Activated CD4-positive, alpha-beta memory T cell treated with anti-CD3 and anti-CD28 coated beads, Interleukin-2, amount 10 ng/mL, durations not matched to agents 7 days and 5 days (primary cell): ENCODE measurements at regions not wholly inside any gene's neighbourhood (a gene's known extent, or its start where the extent isn't known, plus 50 kb on each side); places are given as distances from the start of the nearest gene placed in this dataset.

Experiments
- CTCF ChIA-PET: fragments of 350-600 bp; sonication (Branson Sonifier 250); formaldehyde crosslinking; loops from one replicate; lab custom pipeline; 2021; ENCODE audit warnings: antibody characterized with exemption, inconsistent platforms; lab: Charles Lee
- POLR2A ChIA-PET: fragments of 350-600 bp; sonication (Branson Sonifier 250); formaldehyde crosslinking; loops from one replicate; lab custom pipeline; 2021; ENCODE audit warnings: antibody characterized with exemption; lab: Charles Lee
- DNase-seq: peaks from one replicate; pipeline ENCODE4 v3.0.0-alpha.2; 2020
- H3K27ac Mint-ChIP-seq: one replicate; pipeline ENCODE4 v1.8.0; 2021; ENCODE audit warnings: mild to moderate bottlenecking, mixed read lengths
- H3K27me3 Mint-ChIP-seq: one replicate; pipeline ENCODE4 v1.8.0; 2021; ENCODE audit warnings: mixed read lengths
- H3K36me3 Mint-ChIP-seq: one replicate; pipeline ENCODE4 v1.8.0; 2021; ENCODE audit warnings: low read depth, mixed read lengths
- H3K4me1 Mint-ChIP-seq: one replicate; pipeline ENCODE4 v1.8.0; 2021; ENCODE audit warnings: mixed read lengths
- H3K4me3 Mint-ChIP-seq: one replicate; pipeline ENCODE4 v1.8.0; 2021; ENCODE audit warnings: mild to moderate bottlenecking, mixed read lengths
- H3K9me3 Mint-ChIP-seq: one replicate; pipeline ENCODE4 v1.8.0; 2021; ENCODE audit warnings: mixed read lengths

GRCh38 chr9:116020801-116021200, 132.8 kb upstream of the PAPPA start:
- Mint-ChIP-seq H3K4me1 (no peaks in the 10 kb centered on the region), H3K36me3 (no peaks in the 10 kb centered on the region), H3K27ac (no peak overlapping the region), H3K9me3 (peaks cover 5% of the 10 kb centered on the region), H3K27me3 (no peaks in the 10 kb centered on the region), H3K4me3 (no peak overlapping the region)
- CTCF ChIA-PET = no interaction called here
- no peak for DNase-seq
- POLR2A ChIA-PET = no interaction called here

GRCh38 chr9:116027096-116027495, 126.5 kb upstream of the PAPPA start:
- H3K27ac Mint-ChIP-seq = no peak overlapping the region
- no peak overlapping the region for H3K4me3 Mint-ChIP-seq
- H3K27me3 Mint-ChIP-seq = no peaks in the 10 kb centered on the region
- ChIA-PET POLR2A (no interaction called here), CTCF (interaction anchor here (0.6 kb wide), 1 partner anchor 1213 kb away, joined by 3 read pairs; no protein-coding TSS in a partner anchor)
- H3K4me1 Mint-ChIP-seq = no peaks in the 10 kb centered on the region
- peaks cover 9% of the 10 kb centered on the region for H3K9me3 Mint-ChIP-seq
- DNase-seq = no peak
- H3K36me3 Mint-ChIP-seq = no peaks in the 10 kb centered on the region

DNA sequence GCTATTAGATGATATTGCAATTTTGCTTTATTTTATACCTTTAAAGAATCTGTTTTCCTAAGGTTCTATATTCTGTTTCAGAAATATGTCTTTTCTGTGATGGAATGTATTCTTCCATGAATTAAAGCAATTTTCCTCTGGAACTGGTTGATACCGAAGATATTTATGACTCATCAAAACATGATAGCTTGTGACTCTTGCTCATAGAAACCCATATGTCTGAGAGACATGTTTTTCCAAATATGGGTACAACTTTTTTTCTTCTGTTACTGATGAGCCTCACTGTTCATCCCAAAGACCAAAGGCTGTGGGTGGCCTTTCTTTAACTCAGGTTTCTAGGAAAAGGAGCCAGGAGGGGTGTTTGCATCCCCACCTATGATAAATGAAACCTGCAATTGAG, 126.1 kb upstream of the PAPPA start:
- no peaks in the 10 kb centered on the region for H3K4me1 Mint-ChIP-seq
- no peak for DNase-seq
- H3K4me3 Mint-ChIP-seq = no peak overlapping the region
- no peak overlapping the region for H3K27ac Mint-ChIP-seq
- no peaks in the 10 kb centered on the region for H3K36me3 Mint-ChIP-seq
- H3K27me3 Mint-ChIP-seq = no peaks in the 10 kb centered on the region
- peaks cover 9% of the 10 kb centered on the region for H3K9me3 Mint-ChIP-seq
- ChIA-PET POLR2A (no interaction called here), CTCF (no interaction called here)

DNA sequence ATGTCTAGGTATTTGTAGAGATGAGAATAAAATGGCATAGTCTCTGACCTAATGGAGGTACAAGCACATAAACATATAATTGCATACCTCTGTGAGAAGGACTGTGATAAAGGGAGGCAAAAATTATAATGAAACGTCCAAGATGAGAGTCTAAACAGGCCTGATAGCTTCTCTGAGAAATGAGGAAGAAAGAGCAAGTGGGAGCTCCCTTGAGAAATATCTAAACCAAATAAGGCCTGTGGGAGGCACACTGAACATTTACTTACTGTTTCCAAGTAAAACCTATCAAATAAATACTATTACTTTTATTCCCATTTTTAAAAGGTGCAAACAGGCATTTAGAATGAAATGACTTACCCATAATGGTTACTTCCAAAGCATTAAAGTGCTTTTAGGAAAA, 125.6 kb upstream of the PAPPA start:
- Mint-ChIP-seq H3K27ac (no peak overlapping the region), H3K4me3 (no peak overlapping the region), H3K9me3 (peaks cover 7% of the 10 kb centered on the region), H3K4me1 (no peaks in the 10 kb centered on the region), H3K27me3 (no peaks in the 10 kb centered on the region), H3K36me3 (no peaks in the 10 kb centered on the region)
- CTCF ChIA-PET = no interaction called here
- DNase-seq = no peak
- POLR2A ChIA-PET = no interaction called here

DNA sequence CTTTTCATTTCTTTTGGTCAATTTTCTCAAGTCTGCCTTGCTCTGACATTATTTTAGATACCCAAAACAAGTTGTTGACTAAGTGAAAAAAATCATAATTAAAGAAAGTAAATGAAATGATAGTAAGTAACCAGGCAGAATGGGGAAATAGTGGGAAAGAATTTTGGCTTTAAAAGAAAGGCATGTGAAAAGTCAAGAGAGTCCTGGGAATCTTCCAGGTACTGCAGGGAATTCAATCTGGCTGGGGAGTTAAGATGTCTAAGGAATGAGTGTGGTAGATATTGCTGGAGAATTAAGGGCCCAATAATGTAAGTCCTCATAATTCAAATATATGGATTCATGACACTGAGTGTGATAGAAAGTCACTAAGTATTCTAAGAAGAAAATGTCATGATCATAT, 123.1 kb upstream of the PAPPA start:
- no peaks in the 10 kb centered on the region for H3K4me1 Mint-ChIP-seq
- ChIA-PET POLR2A (no interaction called here), CTCF (no interaction called here)
- DNase-seq = no peak
- H3K4me3 Mint-ChIP-seq = no peak overlapping the region
- H3K27ac Mint-ChIP-seq = no peak overlapping the region
- no peaks in the 10 kb centered on the region for H3K36me3 Mint-ChIP-seq
- H3K27me3 Mint-ChIP-seq = no peaks in the 10 kb centered on the region
- H3K9me3 Mint-ChIP-seq = peaks cover 7% of the 10 kb centered on the region

- Mint-ChIP-seq H3K36me3 (no peaks in the 10 kb centered on the region), H3K27me3 (no peaks in the 10 kb centered on the region), H3K4me1 (no peaks in the 10 kb centered on the region), H3K4me3 (no peak overlapping the region), H3K27ac (no peak overlapping the region), H3K9me3 (peaks cover 7% of the 10 kb centered on the region)
- POLR2A ChIA-PET = no interaction called here
- CTCF ChIA-PET = no interaction called here
- no peak for DNase-seq
Observed at GRCh38 chr9:116032683-116033440, 120.7 kb upstream of the PAPPA start.

DNA sequence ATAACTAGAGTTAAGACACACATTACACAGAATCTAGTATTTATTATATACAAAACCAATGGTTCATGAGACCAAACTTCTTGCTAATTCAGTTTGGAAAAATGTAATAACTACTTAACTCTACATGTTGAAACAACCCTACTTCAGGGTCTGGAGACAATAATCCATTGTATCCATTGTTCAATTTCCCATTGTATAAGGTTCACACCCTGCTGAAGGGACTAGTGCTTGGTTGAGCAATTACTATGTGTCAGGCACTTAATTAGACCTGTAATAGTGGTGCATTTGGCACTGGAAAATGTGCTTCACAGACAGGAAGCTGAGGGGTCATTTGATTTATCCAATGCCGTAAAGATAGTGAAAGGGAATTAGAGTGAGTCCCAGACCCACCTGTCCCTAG, 114.3 kb upstream of the PAPPA start:
- Mint-ChIP-seq H3K27ac (no peak overlapping the region), H3K9me3 (no peaks in the 10 kb centered on the region), H3K36me3 (no peaks in the 10 kb centered on the region), H3K27me3 (no peaks in the 10 kb centered on the region), H3K4me1 (no peaks in the 10 kb centered on the region), H3K4me3 (no peak overlapping the region)
- ChIA-PET CTCF (no interaction called here), POLR2A (no interaction called here)
- no peak for DNase-seq

GRCh38 chr9:116039893-116040292, 113.7 kb upstream of the PAPPA start:
- H3K4me1 Mint-ChIP-seq = no peaks in the 10 kb centered on the region
- CTCF ChIA-PET = no interaction called here
- H3K27me3 Mint-ChIP-seq = no peaks in the 10 kb centered on the region

GRCh38 chr9:116042321-116042720, 111.3 kb upstream of the PAPPA start:
- no peaks in the 10 kb centered on the region for H3K36me3 Mint-ChIP-seq
- POLR2A ChIA-PET = no interaction called here

More at GRCh38 chr9:116039893-116040292, 113.7 kb upstream of the PAPPA start:
- H3K27ac Mint-ChIP-seq = no peak overlapping the region
- POLR2A ChIA-PET = no interaction called here
- H3K9me3 Mint-ChIP-seq = no peaks in the 10 kb centered on the region
- no peak overlapping the region for H3K4me3 Mint-ChIP-seq
- no peak for DNase-seq
- H3K36me3 Mint-ChIP-seq = no peaks in the 10 kb centered on the region

GRCh38 chr9:116045083-116045482, 108.5 kb upstream of the PAPPA start:
- Mint-ChIP-seq H3K27me3 (no peaks in the 10 kb centered on the region), H3K4me1 (no peaks in the 10 kb centered on the region), H3K27ac (no peak overlapping the region), H3K9me3 (peaks cover 4% of the 10 kb centered on the region), H3K4me3 (no peak overlapping the region), H3K36me3 (no peaks in the 10 kb centered on the region)
- no peak for DNase-seq
- CTCF ChIA-PET = no interaction called here
- POLR2A ChIA-PET = no interaction called here

More at GRCh38 chr9:116042321-116042720, 111.3 kb upstream of the PAPPA start:
- CTCF ChIA-PET = no interaction called here
- Mint-ChIP-seq H3K9me3 (peaks cover 2% of the 10 kb centered on the region), H3K4me1 (no peaks in the 10 kb centered on the region), H3K27me3 (no peaks in the 10 kb centered on the region), H3K4me3 (no peak overlapping the region), H3K27ac (no peak overlapping the region)
- no peak for DNase-seq

GRCh38 chr9:116048081-116048480, 105.5 kb upstream of the PAPPA start:
- Mint-ChIP-seq H3K27ac (no peak overlapping the region), H3K4me3 (no peak overlapping the region), H3K27me3 (no peaks in the 10 kb centered on the region), H3K9me3 (peaks cover 7% of the 10 kb centered on the region), H3K36me3 (no peaks in the 10 kb centered on the region), H3K4me1 (no peaks in the 10 kb centered on the region)
- no peak for DNase-seq
- CTCF ChIA-PET = no interaction called here
- POLR2A ChIA-PET = no interaction called here

DNA sequence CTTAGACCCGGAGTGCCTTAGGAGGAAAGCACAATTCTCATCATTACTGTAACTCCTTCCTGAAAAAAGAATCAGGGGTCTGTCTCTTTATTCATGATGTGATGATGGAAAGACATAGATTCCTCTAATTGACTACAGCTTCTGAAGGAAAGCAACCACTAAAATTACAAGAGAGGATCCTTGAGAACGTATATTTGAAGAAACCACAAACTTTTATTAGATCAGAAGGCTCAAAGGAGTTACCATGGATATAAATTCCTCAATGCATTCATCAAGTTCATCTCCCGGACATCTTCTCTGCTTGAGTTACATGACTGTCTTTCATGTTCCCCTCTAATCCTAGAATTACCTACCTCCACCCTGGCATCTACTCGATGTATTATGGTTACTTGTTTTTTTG, 104.1 kb upstream of the PAPPA start:
- no peak for DNase-seq
- H3K27me3 Mint-ChIP-seq = no peaks in the 10 kb centered on the region
- POLR2A ChIA-PET = no interaction called here

DNA sequence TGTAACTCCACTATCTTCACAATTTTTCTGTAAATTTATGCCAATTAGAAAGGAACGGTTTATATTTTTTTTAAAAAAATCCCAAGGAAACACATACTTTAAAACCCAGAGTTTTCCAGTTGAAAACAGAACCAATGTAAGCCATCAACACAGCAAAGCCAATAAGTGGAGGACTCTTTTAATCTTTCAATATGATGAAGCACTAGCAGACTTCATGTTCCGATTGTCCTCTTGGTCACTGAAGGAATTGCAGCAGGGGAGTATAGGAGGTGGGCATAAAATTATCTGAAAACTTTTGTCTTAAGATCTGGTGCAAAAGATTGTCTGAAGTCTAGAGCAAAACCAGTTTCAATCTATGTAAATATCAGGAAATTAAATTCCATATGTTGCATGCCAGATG, 102.1 kb upstream of the PAPPA start:
- POLR2A ChIA-PET = no interaction called here
- no peak for DNase-seq
- Mint-ChIP-seq H3K4me1 (no peaks in the 10 kb centered on the region), H3K27me3 (no peaks in the 10 kb centered on the region), H3K9me3 (peaks cover 4% of the 10 kb centered on the region), H3K27ac (no peak overlapping the region), H3K36me3 (no peaks in the 10 kb centered on the region), H3K4me3 (no peak overlapping the region)
- CTCF ChIA-PET = no interaction called here

More for the DNA sequence above, 104.1 kb upstream of the PAPPA start:
- Mint-ChIP-seq H3K36me3 (no peaks in the 10 kb centered on the region), H3K4me1 (no peaks in the 10 kb centered on the region), H3K27ac (no peak overlapping the region), H3K4me3 (no peak overlapping the region), H3K9me3 (peaks cover 7% of the 10 kb centered on the region)
- CTCF ChIA-PET = no interaction called here

GRCh38 chr9:116055536-116055935, 98.1 kb upstream of the PAPPA start:
- Mint-ChIP-seq H3K4me1 (no peaks in the 10 kb centered on the region), H3K27me3 (no peaks in the 10 kb centered on the region), H3K27ac (no peak overlapping the region), H3K4me3 (no peak overlapping the region), H3K36me3 (no peaks in the 10 kb centered on the region), H3K9me3 (peaks cover 2% of the 10 kb centered on the region)
- ChIA-PET POLR2A (no interaction called here), CTCF (no interaction called here)
- DNase-seq = no peak
